Glutamatergic neuron (in vitro differentiated cells): ENCODE measurements at regions not wholly inside any gene's neighbourhood (a gene's known extent, or its start where the extent isn't known, plus 50 kb on each side); places are given as distances from the start of the nearest gene placed in this dataset.
A peak's percentile ranks its signal among the peaks of the same experiment; 100 is the strongest.
"Not testable (repeated sequence)": the region's sequence is repeated elsewhere in the genome, so short reads cannot be mapped to it uniquely, and the experiment has no call there.

Experiments used
- DNase-seq: peaks from one replicate; pipeline ENCODE4 v3.0.0; 2022
- H3K27ac Mint-ChIP-seq: one replicate; pipeline ENCODE4 v1.8.0; 2020; ENCODE audit warnings: mild to moderate bottlenecking, mixed read lengths, inconsistent platforms; ENCODE audit not compliant: unreplicated experiment
- H3K27me3 Mint-ChIP-seq: one replicate; pipeline ENCODE4 v1.8.0; 2020; ENCODE audit warnings: mild to moderate bottlenecking, moderate library complexity, mixed read lengths, inconsistent platforms; ENCODE audit not compliant: unreplicated experiment
- H3K36me3 Mint-ChIP-seq: one replicate; pipeline ENCODE4 v1.8.0; 2020; ENCODE audit warnings: mild to moderate bottlenecking, mixed read lengths, inconsistent platforms; ENCODE audit not compliant: unreplicated experiment
- H3K4me1 Mint-ChIP-seq: one replicate; pipeline ENCODE4 v1.8.0; 2020; ENCODE audit warnings: mild to moderate bottlenecking, low read depth, mixed read lengths, inconsistent platforms; ENCODE audit not compliant: unreplicated experiment
- H3K4me3 Mint-ChIP-seq: one replicate; pipeline ENCODE4 v1.8.0; 2020; ENCODE audit warnings: mild to moderate bottlenecking, mixed read lengths, inconsistent platforms; ENCODE audit not compliant: unreplicated experiment
- H3K9me3 Mint-ChIP-seq: one replicate; pipeline ENCODE4 v1.8.0; 2020; ENCODE audit warnings: mild to moderate bottlenecking, moderate library complexity, mixed read lengths, inconsistent platforms; ENCODE audit not compliant: unreplicated experiment
- CTCF ChIP-seq: fragments of 200-600 bp; sonication (generic); IDR thresholded peaks from one replicate; pipeline ENCODE4 v1.5.0; 2021; ENCODE audit not compliant: partially characterized antibody, unreplicated experiment

GRCh38 chr4:179029683-179030082, 1587.4 kb upstream of the AGA start:
- no peak overlapping the region for H3K27ac Mint-ChIP-seq
- H3K4me1 Mint-ChIP-seq = no peaks in the 10 kb centered on the region
- no peaks in the 10 kb centered on the region for H3K9me3 Mint-ChIP-seq
- TF ChIP-seq CTCF = no peak
- no peak overlapping the region for H3K4me3 Mint-ChIP-seq
- peaks cover 1% of the 10 kb centered on the region for H3K27me3 Mint-ChIP-seq
- H3K36me3 Mint-ChIP-seq = peaks cover 5% of the 10 kb centered on the region
- no peak for DNase-seq

GRCh38 chr4:179040259-179040658, 1598.0 kb upstream of the AGA start:
- Mint-ChIP-seq H3K4me3 (no peak overlapping the region), H3K27ac (no peak overlapping the region), H3K9me3 (no peaks in the 10 kb centered on the region), H3K36me3 (no peaks in the 10 kb centered on the region), H3K27me3 (no peaks in the 10 kb centered on the region), H3K4me1 (no peaks in the 10 kb centered on the region)
- no peak for TF ChIP-seq CTCF
- DNase-seq = no peak

- DNase-seq = no peak
- no peak for TF ChIP-seq CTCF
- Mint-ChIP-seq H3K4me1 (peaks cover 11% of the 10 kb centered on the region), H3K27me3 (no peaks in the 10 kb centered on the region), H3K4me3 (no peak overlapping the region), H3K27ac (no peak overlapping the region), H3K36me3 (no peaks in the 10 kb centered on the region), H3K9me3 (no peaks in the 10 kb centered on the region)
These were observed 1606.7 kb upstream of the AGA start for GRCh38 chr4:179048839-179049453.

GRCh38 chr4:179051206-179051605, 1609.0 kb upstream of the AGA start:
- Mint-ChIP-seq H3K4me1 (peaks cover 11% of the 10 kb centered on the region), H3K36me3 (no peaks in the 10 kb centered on the region), H3K27ac (peak overlapping the region; percentile 23), H3K4me3 (no peak overlapping the region), H3K27me3 (no peaks in the 10 kb centered on the region), H3K9me3 (no peaks in the 10 kb centered on the region)
- no peak for DNase-seq
- no peak for TF ChIP-seq CTCF

- Mint-ChIP-seq H3K4me1 (no peaks in the 10 kb centered on the region), H3K4me3 (no peak overlapping the region), H3K27ac (no peak overlapping the region), H3K27me3 (no peaks in the 10 kb centered on the region), H3K9me3 (no peaks in the 10 kb centered on the region), H3K36me3 (peaks cover 6% of the 10 kb centered on the region)
- no peak for DNase-seq
- no peak for TF ChIP-seq CTCF
These were observed 1617.2 kb upstream of the AGA start for GRCh38 chr4:179059396-179059795.

- H3K4me1 Mint-ChIP-seq, H3K4me3 Mint-ChIP-seq, H3K27ac Mint-ChIP-seq, H3K36me3 Mint-ChIP-seq, H3K9me3 Mint-ChIP-seq, H3K27me3 Mint-ChIP-seq, DNase-seq: not testable (repeated sequence)
These were observed 1624.0 kb upstream of the AGA start for GRCh38 chr4:179066254-179066653.
